ENCODE measurements at regions not wholly inside any gene's neighbourhood (a gene's known extent, or its start where the extent isn't known, plus 50 kb on each side); places are given as distances from the start of the nearest gene placed in this dataset.

- no peak for TF ChIP-seq CTCF (IDR thresholded peaks at IDR 0.05)
- no peak for TF ChIP-seq POLR2A (IDR thresholded peaks at IDR 0.05)
Measured at GRCh38 chrX:116238093-116238492, 67.5 kb downstream of the AGTR2 start.
